GM13976 (cell line): ENCODE measurements at regions not wholly inside any gene's neighbourhood (a gene's known extent, or its start where the extent isn't known, plus 50 kb on each side); places are given as distances from the start of the nearest gene placed in this dataset.

Source experiments
- DNase-seq: peaks from one replicate; pipeline ENCODE4 v3.0.0; 2012; ENCODE audit warnings: low spot score
- in situ Hi-C: fragments of 300-500 bp; cut with MboI; formaldehyde crosslinking; loops from one replicate; pipeline ENCODE4 v1.12.0; 2022; ENCODE audit warnings: low sequenced_read_pairs, mixed read lengths, inconsistent platforms; ENCODE audit not compliant: unreplicated experiment
- TF ChIP-seq, protein P1 (sequence below): IDR thresholded peaks from 2 replicates; pipeline ENCODE4 v1.5.1; 2012; ENCODE audit warnings: borderline replicate concordance, mild to moderate bottlenecking; ENCODE audit not compliant: insufficient read depth; ENCODE audit errors: extremely low read depth, missing control alignments, control extremely low read depth

DNA sequence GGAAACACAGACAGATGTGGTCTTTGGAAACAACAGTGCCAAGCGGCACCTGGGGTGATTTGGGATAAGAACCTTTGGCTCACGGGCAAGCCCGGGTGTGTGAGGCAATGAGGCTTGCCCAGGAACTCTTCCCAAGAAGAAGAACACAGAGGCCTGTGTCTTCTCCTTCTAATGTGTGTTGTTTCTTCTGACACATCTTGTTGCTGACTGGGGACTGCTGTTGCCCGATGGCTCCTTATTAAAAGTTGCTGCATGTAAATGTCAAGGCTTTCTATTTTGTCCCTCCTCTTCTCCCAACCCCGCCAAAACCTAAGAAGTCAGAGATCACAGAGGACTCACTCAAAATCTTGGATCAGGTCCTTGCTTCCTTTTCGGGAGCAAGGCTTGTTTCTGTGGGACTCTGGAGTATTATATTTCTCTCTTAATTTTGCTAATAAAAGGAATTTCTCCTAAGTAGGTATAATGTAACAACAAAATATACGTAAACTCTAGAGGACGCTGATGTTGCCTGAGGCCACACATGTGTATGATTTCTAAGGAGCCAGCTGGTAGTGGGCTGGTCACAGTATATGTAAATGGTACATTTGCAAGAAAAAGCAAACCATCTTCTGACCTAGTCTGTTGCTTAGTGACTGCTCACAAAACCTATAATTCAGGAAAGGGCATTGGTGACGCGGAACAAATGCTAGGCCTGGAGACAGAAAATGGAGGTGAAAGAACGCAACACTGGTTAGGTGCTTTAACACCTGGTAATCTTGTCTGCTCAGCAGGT is 232.5 kb downstream of the GADD45G start:
- DNase-seq = no peak
- TF ChIP-seq, protein P1, sequence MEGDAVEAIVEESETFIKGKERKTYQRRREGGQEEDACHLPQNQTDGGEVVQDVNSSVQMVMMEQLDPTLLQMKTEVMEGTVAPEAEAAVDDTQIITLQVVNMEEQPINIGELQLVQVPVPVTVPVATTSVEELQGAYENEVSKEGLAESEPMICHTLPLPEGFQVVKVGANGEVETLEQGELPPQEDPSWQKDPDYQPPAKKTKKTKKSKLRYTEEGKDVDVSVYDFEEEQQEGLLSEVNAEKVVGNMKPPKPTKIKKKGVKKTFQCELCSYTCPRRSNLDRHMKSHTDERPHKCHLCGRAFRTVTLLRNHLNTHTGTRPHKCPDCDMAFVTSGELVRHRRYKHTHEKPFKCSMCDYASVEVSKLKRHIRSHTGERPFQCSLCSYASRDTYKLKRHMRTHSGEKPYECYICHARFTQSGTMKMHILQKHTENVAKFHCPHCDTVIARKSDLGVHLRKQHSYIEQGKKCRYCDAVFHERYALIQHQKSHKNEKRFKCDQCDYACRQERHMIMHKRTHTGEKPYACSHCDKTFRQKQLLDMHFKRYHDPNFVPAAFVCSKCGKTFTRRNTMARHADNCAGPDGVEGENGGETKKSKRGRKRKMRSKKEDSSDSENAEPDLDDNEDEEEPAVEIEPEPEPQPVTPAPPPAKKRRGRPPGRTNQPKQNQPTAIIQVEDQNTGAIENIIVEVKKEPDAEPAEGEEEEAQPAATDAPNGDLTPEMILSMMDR = no peak
- in situ Hi-C loops = no loop called here

DNA sequence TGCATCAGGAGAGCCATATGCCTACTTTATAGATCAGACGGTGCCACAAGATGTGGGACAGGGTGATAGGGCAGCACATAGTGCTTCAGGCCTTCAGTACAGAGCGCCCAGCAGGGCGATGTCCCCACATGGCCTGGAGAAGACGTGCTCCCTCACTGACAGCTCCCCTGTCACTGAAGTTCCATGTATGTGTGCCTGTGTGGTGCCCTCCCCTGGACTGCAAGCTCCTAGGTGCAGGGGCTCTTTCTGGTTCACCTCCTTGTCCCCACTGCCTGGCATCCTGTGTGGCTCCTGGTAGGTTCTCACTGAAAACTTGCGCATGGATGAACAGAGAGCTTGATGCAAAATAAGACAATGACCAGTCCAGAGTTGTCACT is 233.1 kb downstream of the GADD45G start:
- DNase-seq = no peak
- in situ Hi-C loops = no loop called here
- TF ChIP-seq, protein P1 = no peak

DNA sequence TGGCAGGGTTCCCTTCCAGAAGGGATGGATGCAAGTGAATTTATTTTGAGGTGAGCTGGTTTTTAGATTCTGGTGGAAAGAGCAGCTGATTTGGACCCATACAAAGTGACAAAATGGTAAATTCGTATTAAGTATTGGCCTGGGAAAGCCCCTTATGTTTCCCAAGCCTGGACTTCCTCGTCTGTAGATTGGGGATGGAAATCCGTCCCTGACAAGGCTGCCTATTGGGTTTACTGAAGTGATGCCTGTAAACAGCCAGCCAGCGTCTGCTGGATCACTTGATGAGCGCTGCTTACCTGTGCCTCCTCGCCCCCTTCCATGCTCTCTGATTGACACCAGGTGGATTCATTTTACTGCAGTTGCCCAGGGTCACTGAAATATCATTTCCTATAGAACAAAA is 233.8 kb downstream of the GADD45G start:
- TF ChIP-seq, protein P1 = no peak
- in situ Hi-C loops = no loop called here
- no peak for DNase-seq

DNA sequence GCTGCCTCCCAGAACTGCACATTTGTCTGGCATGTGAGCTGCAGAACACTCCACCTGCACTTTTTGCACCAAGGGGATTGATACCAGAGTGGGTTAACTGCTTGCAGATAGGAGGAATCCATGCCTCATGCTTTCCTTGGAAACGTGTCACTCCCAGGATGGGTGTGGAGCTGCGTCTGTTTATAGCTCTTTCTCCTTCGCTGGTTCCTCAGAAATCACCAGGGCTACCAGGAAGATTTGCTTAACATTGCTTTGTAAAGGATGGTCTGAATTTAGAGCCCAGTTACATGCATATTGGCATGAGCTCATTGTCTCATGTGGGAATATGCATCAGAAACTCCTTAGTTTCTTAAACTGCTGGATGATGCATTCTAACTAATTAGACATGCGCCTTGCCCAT is 234.6 kb downstream of the GADD45G start:
- DNase-seq = no peak
- TF ChIP-seq, protein P1 = no peak
- in situ Hi-C loops = no loop called here

DNA sequence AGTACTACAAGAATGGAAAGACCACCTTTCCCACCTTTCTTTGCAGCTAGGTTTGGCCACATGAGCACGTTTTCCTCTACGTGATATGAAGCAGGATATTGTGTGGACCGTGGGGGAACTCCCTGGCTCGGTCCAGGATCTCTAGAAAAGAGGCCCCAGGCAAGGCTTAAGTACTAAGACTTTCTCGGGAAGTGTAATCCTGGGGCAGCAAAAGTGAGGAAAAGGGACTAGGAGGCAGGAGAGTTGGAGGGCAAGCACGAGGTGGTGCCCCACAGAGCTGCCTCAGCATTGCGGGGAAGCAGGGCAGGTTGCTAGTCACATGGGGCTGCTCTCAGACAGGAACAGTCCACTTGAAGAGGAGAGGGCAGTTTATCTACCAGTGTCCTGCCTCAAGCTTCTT is 235.1 kb downstream of the GADD45G start:
- TF ChIP-seq, protein P1 = no peak
- in situ Hi-C loops = no loop called here
- no peak for DNase-seq

DNA sequence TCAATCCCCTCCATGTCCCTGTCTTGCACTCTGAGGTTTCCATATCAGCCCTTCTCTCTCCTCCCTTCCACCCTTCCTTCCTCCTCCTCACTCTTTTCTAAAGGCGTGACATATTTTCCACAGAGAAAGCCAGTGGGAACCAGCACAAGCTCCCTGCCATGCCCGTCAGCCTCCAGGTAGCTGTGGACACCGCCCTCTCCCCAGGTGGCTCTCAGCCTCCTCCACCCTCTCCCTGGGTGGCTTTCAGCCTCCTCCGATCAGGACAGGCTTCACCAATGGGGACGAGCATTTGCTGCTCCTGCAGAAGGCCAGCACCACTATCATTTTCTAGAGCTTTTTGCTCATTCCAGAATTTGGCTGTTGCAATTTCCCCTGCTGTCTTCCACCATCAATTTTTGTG is 236.6 kb downstream of the GADD45G start:
- TF ChIP-seq, protein P1 = no peak
- no peak for DNase-seq
- in situ Hi-C loops = no loop called here

DNA sequence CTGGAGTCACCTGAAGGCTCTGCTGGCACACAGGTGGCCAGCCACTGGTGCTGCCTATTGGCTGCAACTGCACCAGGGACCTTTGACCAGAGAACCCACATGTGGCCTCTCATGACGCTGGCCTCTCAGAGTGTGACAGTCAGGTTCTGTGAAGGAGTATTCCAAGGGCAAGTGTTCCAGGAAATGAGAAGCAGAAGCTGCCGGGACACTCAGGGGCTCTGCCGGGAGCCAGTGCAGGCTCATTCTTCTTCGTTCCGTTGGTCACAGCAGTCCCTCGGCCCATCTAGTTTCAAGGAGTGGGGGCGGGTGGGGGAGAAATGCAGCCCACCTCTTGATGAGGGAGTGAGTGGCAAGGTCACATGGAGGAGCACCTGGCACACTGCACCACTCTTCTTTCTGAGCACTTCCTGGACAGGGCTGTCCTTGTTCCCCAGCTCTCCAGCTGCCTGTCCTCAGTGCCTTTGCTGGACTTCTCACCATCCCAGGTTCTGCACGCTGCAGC is 237.5 kb downstream of the GADD45G start:
- no peak for DNase-seq
- in situ Hi-C loops = no loop called here
- TF ChIP-seq, protein P1 = no peak
